AG10803 (cell line): ENCODE measurements at regions not wholly inside any gene's neighbourhood (a gene's known extent, or its start where the extent isn't known, plus 50 kb on each side); places are given as distances from the start of the nearest gene placed in this dataset.

Experiments
- DNase-seq: peaks from one replicate; pipeline ENCODE4 v3.0.0; 2010; ENCODE audit warnings: low read depth
- H3K4me3 ChIP-seq: 2 replicates; pipeline ENCODE4 v1.5.1; 2011; ENCODE audit warnings: mild to moderate bottlenecking, low read length, control low read depth
- CTCF ChIP-seq: conservative IDR thresholded peaks from 2 replicates; pipeline ENCODE4 v1.5.1; 2011; ENCODE audit warnings: mild to moderate bottlenecking, low read length, control low read depth, inconsistent platforms

GRCh38 chr5:89443508-89443907 is 560.5 kb upstream of the MEF2C start:
- no peak for DNase-seq
- H3K4me3 ChIP-seq = no peak overlapping the region
- no peak for TF ChIP-seq CTCF

DNA sequence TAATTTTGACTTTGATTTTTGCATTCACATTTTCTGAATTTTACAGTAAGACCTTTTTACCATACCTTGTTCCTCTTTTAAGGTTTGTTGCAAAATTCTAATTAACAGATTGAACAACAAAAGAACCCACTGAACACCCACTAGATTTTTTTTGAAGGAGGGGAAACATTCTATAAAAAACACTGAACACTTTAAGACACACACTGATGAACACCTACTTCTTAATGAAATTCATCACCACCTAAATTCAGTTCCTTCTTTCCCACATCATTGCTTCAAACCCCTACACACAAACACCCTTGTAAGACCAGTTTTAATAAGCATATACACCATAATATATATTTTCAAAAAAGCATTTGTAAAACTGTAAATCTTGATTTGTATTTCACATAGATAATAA is 559.0 kb upstream of the MEF2C start:
- TF ChIP-seq CTCF = no peak
- no peak for DNase-seq
- H3K4me3 ChIP-seq = no peak overlapping the region

DNA sequence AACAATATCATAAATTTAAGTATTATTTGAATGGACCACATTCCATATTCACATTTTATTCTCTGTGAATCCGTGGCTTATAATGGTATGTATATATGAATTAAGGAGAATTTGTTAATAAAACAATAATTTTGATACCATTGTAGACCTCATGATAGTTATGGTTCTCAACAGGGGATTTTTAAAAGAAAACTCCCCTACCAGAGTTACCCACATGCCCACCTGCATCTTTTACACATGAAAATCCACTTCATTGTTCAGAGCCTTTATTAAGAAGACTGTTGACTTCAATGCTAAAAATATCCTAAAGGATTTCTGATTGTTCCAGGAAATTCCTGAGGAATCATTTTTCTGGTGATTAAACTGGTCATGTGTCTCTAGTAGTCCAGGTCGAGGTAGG is 557.7 kb upstream of the MEF2C start:
- no peak for DNase-seq
- no peak for TF ChIP-seq CTCF
- no peak overlapping the region for H3K4me3 ChIP-seq

- no peak overlapping the region for H3K4me3 ChIP-seq
- peak; percentile 17 for DNase-seq
- no peak for TF ChIP-seq CTCF
Measured at GRCh38 chr5:89437450-89438435, 554.8 kb upstream of the MEF2C start.

- DNase-seq = no peak
- TF ChIP-seq CTCF = no peak
- no peak overlapping the region for H3K4me3 ChIP-seq
Measured at GRCh38 chr5:89436464-89436863, 553.5 kb upstream of the MEF2C start.

- no peak for TF ChIP-seq CTCF
- H3K4me3 ChIP-seq = no peak overlapping the region
- DNase-seq = no peak
Measured at GRCh38 chr5:89435347-89435746, 552.4 kb upstream of the MEF2C start.

DNA sequence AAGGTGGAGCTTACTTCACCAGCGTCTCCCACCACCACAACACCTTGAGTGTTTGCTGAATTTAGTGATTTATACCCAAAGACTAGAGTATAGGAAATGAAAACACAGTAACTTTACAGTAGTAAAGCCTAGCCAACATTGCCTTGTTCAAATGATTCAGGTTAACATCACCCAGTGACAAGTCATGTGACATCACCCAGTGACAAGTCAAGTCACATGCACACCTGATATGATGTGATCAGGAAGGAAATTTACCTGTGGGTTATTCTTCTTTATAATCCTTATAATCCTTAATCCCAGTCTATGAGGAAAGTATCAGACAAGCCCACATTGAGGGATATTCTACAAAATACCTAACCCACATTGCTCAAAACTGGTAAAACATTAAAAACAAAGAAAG is 545.6 kb upstream of the MEF2C start:
- TF ChIP-seq CTCF = no peak
- no peak for DNase-seq

More for the DNA sequence above, 545.6 kb upstream of the MEF2C start:
- no peak overlapping the region for H3K4me3 ChIP-seq
